HG03060 (cell line): ENCODE measurements at regions not wholly inside any gene's neighbourhood (a gene's known extent, or its start where the extent isn't known, plus 50 kb on each side); places are given as distances from the start of the nearest gene placed in this dataset.
"Not testable (repeated sequence)": the region's sequence is repeated elsewhere in the genome, so short reads cannot be mapped to it uniquely, and the experiment has no call there.

ENCODE experiments used
- ATAC-seq: cut with Tn5 transposase; IDR thresholded peaks from one replicate; pipeline ENCODE4 v1.9.1; 2021; ENCODE audit warnings: low read depth, moderate number of reproducible peaks; ENCODE audit not compliant: unreplicated experiment

DNA sequence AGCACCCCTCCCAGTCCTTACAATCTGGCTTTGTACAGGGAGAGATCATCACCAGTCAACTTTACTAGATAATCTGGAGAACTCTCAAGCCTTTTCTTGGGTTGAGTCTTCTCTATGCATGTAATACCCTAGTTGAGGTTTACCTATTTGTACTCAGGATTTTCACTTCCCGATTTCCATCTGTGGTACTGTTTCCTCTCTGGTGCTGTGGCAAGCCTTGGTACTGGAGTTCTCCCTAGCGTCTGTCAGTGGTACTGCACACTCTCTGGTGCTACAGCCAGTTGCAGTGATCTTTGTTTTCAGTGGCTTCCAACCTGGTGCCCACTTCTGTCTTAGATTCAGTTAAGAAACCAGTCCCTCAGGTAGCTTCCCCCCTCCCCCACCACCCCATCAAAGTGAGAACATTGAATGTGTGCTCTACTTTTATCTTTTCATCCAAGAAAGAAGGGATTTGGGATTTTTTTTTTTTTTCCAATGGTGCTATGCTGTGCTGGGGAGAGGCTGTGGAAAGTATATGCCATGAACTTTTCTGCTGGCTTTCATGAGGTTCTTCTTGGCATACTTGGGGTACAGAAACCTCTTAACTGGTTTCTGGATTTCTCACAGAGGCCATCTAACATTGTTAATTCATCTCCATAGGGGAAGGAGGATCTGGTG is 69.4 kb upstream of the EVL start:
- ATAC-seq = peak; percentile 99

GRCh38 chr14:99996951-99997571 is 68.2 kb upstream of the EVL start:
- ATAC-seq = no peak

- ATAC-seq = not testable (repeated sequence)
These were observed 64.8 kb upstream of the EVL start for GRCh38 chr14:100000398-100000797.

DNA sequence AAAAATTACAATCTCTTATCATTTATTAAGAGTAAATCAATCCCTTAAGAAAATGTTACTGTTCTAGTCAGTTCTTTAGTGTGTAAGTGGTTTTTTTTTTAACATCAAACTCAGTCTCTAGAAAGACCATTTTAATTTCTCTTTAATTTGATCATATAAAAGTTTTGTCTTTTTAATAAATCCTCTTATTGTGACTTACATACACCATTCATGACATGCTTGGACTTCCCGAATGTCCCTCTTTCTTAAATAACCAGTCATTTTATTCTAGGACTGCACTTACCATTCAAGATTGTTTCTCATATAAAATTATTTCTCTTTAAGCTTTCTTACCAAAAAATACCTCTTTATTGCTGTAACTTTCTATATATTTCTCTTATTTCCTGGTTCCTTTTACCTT is 60.8 kb upstream of the EVL start:
- no peak for ATAC-seq

- no peak for ATAC-seq
These were observed 58.0 kb upstream of the EVL start for GRCh38 chr14:100007254-100007653.

- ATAC-seq = not testable (repeated sequence)
These were observed 55.4 kb upstream of the EVL start for GRCh38 chr14:100009802-100010201.

- ATAC-seq = no peak
These were observed 54.5 kb upstream of the EVL start for GRCh38 chr14:100010679-100011078.

DNA sequence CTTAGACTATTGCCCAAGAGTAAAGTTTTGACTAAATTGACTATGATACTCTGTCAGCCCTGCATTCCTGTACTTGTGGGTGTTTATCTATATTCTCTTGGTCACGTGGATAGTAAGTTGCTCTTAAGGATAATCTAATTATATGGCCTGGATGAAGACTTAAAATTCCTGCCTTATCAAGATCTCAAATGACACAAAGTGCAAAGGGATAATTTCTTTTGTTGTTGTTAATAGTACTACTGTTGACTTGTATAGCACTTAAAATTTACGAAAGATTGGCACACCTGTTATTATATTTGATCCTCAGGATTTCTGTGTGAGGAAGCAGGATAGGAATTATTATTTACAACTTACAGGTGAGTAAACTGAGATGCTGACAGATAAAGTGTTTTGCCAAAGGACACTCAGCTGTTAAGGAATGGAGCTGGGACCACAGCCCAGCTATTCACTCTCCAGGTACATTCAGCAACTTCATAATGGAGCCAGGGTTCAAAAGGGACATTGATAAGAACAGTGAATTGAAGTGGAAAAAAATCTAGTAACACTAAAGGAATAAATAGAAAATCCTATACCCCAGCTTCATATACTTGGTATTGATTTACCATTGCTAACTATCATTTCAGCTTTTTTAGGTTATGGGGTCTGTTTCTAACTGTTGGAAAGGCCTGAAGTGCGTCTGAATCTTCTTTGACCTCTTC is 53.4 kb upstream of the EVL start:
- no peak for ATAC-seq

- ATAC-seq = no peak
These were observed 52.5 kb upstream of the EVL start for GRCh38 chr14:100012478-100013327.

DNA sequence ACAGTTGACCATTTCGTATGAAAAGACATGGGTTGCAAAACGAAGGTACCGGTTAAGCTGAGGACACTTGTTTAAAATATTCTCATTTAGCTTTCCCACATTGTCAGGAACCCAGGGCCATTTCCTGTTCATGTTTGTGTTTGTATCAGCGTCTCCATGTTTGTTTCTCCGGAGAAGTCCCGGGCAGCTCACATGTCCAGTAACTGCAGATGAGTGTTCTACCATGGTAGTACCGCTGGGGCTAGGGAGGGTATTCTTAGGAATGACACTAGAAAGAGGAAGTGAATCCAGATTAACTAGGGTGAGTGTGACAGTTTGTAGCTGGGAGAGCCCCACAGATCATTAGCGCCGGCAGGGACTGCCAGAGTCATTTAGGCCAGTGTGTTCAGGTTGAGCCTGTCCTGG is 50.0 kb upstream of the EVL start:
- ATAC-seq = no peak
